NCI-H1436 treated with DMSO at 0.1 percent for 48 hours (cell line): ENCODE measurements at regions not wholly inside any gene's neighbourhood (a gene's known extent, or its start where the extent isn't known, plus 50 kb on each side); places are given as distances from the start of the nearest gene placed in this dataset.

Experiments used
- DNase-seq: peaks from one replicate; lab custom pipeline; 2025; lab: John Stamatoyannopoulos, UW

- DNase-seq, result no peak
Measured at GRCh38 chr2:198340846-198341245, 536.5 kb downstream of the PLCL1 start.

GRCh38 chr2:198339116-198339515 lies 534.7 kb downstream of the PLCL1 start:
- DNase-seq, result no peak

- no peak for DNase-seq
Measured at GRCh38 chr2:198337368-198337767, 533.0 kb downstream of the PLCL1 start.

GRCh38 chr2:198328454-198328853 lies 524.1 kb downstream of the PLCL1 start:
- DNase-seq, result no peak

GRCh38 chr2:198327526-198327925 lies 523.1 kb downstream of the PLCL1 start:
- no peak for DNase-seq

- no peak for DNase-seq
Measured at GRCh38 chr2:198326431-198326830, 522.0 kb downstream of the PLCL1 start.

GRCh38 chr2:198325359-198325758 lies 521.0 kb downstream of the PLCL1 start:
- no peak for DNase-seq

- DNase-seq, result no peak
Measured at GRCh38 chr2:198324071-198324470, 519.7 kb downstream of the PLCL1 start.

- no peak for DNase-seq
Measured at GRCh38 chr2:198322275-198322674, 517.9 kb downstream of the PLCL1 start.

GRCh38 chr2:198321522-198322088 lies 517.2 kb downstream of the PLCL1 start:
- DNase-seq, result no peak

- no peak for DNase-seq
Measured at GRCh38 chr2:198316852-198317396, 512.5 kb downstream of the PLCL1 start.

- no peak for DNase-seq
Measured at GRCh38 chr2:198315791-198316630, 511.6 kb downstream of the PLCL1 start.

GRCh38 chr2:198314559-198315153 lies 510.3 kb downstream of the PLCL1 start:
- DNase-seq, result no peak

GRCh38 chr2:198312596-198313483 lies 508.4 kb downstream of the PLCL1 start:
- no peak for DNase-seq

GRCh38 chr2:198311020-198311419 lies 506.6 kb downstream of the PLCL1 start:
- DNase-seq, result no peak

- DNase-seq, result no peak
Measured at GRCh38 chr2:198309673-198310280, 505.4 kb downstream of the PLCL1 start.

- DNase-seq, result no peak
Measured at GRCh38 chr2:198309081-198309480, 504.7 kb downstream of the PLCL1 start.

GRCh38 chr2:198308368-198308767 lies 504.0 kb downstream of the PLCL1 start:
- DNase-seq, result no peak

GRCh38 chr2:198307093-198307492 lies 502.7 kb downstream of the PLCL1 start:
- no peak for DNase-seq

- no peak for DNase-seq
Measured at GRCh38 chr2:198304859-198305258, 500.5 kb downstream of the PLCL1 start.

GRCh38 chr2:198297350-198297749 lies 493.0 kb downstream of the PLCL1 start:
- DNase-seq, result no peak
